Neural progenitor cell (in vitro differentiated cells): ENCODE measurements at regions not wholly inside any gene's neighbourhood (a gene's known extent, or its start where the extent isn't known, plus 50 kb on each side); places are given as distances from the start of the nearest gene placed in this dataset.

Source experiments
- DNase-seq: peaks from one replicate; pipeline ENCODE4 v3.0.0-alpha.2; 2016; ENCODE audit warnings: low spot score
- H2AFZ ChIP-seq: fragments of 200-600 bp; sonication (generic); replicated peaks from 2 replicates; pipeline ENCODE4 v1.6.1; 2016; ENCODE audit warnings: antibody characterized with exemption
- H3F3A ChIP-seq: fragments of 200-600 bp; sonication (generic); 2 replicates; pipeline ENCODE4 v1.6.1; 2016; ENCODE audit warnings: antibody characterized with exemption, low read depth
- H3K27ac ChIP-seq: fragments of 200-600 bp; sonication (generic); 2 replicates; pipeline ENCODE4 v1.5.1; 2016; ENCODE audit warnings: mild to moderate bottlenecking
- H3K27me3 ChIP-seq: fragments of 200-600 bp; sonication (generic); 2 replicates; pipeline ENCODE4 v1.6.1; 2016; ENCODE audit warnings: mild to moderate bottlenecking, moderate library complexity
- H3K36me3 ChIP-seq: fragments of 200-600 bp; sonication (generic); 2 replicates; pipeline ENCODE4 v1.5.1; 2016
- H3K4me1 ChIP-seq: fragments of 200-600 bp; sonication (generic); 2 replicates; pipeline ENCODE4 v1.6.1; 2016; ENCODE audit warnings: mixed run types
- H3K4me2 ChIP-seq: fragments of 200-600 bp; sonication (generic); 2 replicates; pipeline ENCODE4 v1.6.1; 2016
- H3K4me3 ChIP-seq: fragments of 200-600 bp; sonication (generic); 2 replicates; pipeline ENCODE4 v1.5.1; 2016
- H3K79me2 ChIP-seq: fragments of 200-600 bp; sonication (generic); 2 replicates; pipeline ENCODE4 v1.6.1; 2016; ENCODE audit warnings: low read depth
- H3K9ac ChIP-seq: fragments of 200-600 bp; sonication (generic); 2 replicates; pipeline ENCODE4 v1.6.1; 2016
- H3K9me3 ChIP-seq: fragments of 200-600 bp; sonication (generic); 2 replicates; pipeline ENCODE4 v1.5.1; 2016; ENCODE audit warnings: low read depth
- H4K20me1 ChIP-seq: fragments of 200-600 bp; sonication (generic); 2 replicates; pipeline ENCODE4 v1.6.1; 2016; ENCODE audit warnings: low read depth
- H3K27ac Mint-ChIP-seq: 3 replicates; pipeline ENCODE4 v1.8.0; 2021; ENCODE audit warnings: mixed read lengths
- H3K27me3 Mint-ChIP-seq: 2 replicates; pipeline ENCODE4 v1.8.0; 2022; ENCODE audit warnings: low read depth, mild to moderate bottlenecking, inconsistent platforms, moderate library complexity, mixed read lengths; ENCODE audit not compliant: insufficient read depth
- H3K36me3 Mint-ChIP-seq: 3 replicates; pipeline ENCODE4 v1.8.0; 2021; ENCODE audit warnings: mixed read lengths
- H3K4me1 Mint-ChIP-seq: 3 replicates; pipeline ENCODE4 v1.8.0; 2021; ENCODE audit warnings: mixed read lengths
- H3K4me3 Mint-ChIP-seq: 3 replicates; pipeline ENCODE4 v1.8.0; 2021; ENCODE audit warnings: mild to moderate bottlenecking, moderate library complexity, mixed read lengths
- H3K9me3 Mint-ChIP-seq: 3 replicates; pipeline ENCODE4 v1.8.0; 2020; ENCODE audit warnings: mixed read lengths
- CTCF ChIP-seq: fragments of 200-600 bp; sonication (generic); IDR thresholded peaks from 2 replicates; pipeline ENCODE4 v1.5.1; 2017; ENCODE audit warnings: antibody characterized with exemption, mild to moderate bottlenecking
- EZH2 ChIP-seq: fragments of 200-600 bp; sonication (generic); IDR thresholded peaks from 2 replicates; pipeline ENCODE4 v1.6.1; 2017; ENCODE audit warnings: antibody characterized with exemption, mild to moderate bottlenecking, moderate library complexity
- EZH2phosphoT487 ChIP-seq: fragments of 200-600 bp; sonication (generic); IDR thresholded peaks from 2 replicates; pipeline ENCODE4 v1.6.1; 2017; ENCODE audit warnings: antibody characterized with exemption

GRCh38 chr5:50929174-50929573 lies 262.7 kb downstream of the PARP8 start:
- Histone ChIP-seq H3K4me1 (peaks cover 15% of the 10 kb centered on the region), H2AFZ (no peak overlapping the region), H3K36me3 (no peaks in the 10 kb centered on the region), H3K4me3 (no peak overlapping the region), H3K27ac (no peak overlapping the region), H3K27me3 (no peaks in the 10 kb centered on the region), H3K9ac (no peak overlapping the region), H3K4me2 (no peak overlapping the region), H3F3A (no peaks in the 10 kb centered on the region), H3K9me3 (no peaks in the 10 kb centered on the region), H3K79me2 (no peaks in the 10 kb centered on the region), H4K20me1 (no peaks in the 10 kb centered on the region)
- no peak overlapping the region for H3K27ac Mint-ChIP-seq
- TF ChIP-seq EZH2, result no peak
- TF ChIP-seq EZH2phosphoT487, result no peak
- no peak for TF ChIP-seq CTCF
- peaks cover 2% of the 10 kb centered on the region for H3K27me3 Mint-ChIP-seq
- no peaks in the 10 kb centered on the region for H3K9me3 Mint-ChIP-seq
- peaks cover 7% of the 10 kb centered on the region for H3K4me1 Mint-ChIP-seq
- no peak overlapping the region for H3K4me3 Mint-ChIP-seq
- H3K36me3 Mint-ChIP-seq, result no peaks in the 10 kb centered on the region
- no peak for DNase-seq

GRCh38 chr5:50934343-50934742 lies 267.9 kb downstream of the PARP8 start:
- Histone ChIP-seq H3K27ac (no peak overlapping the region), H3K36me3 (no peaks in the 10 kb centered on the region), H3K9me3 (no peaks in the 10 kb centered on the region), H3K4me3 (no peak overlapping the region), H3F3A (no peaks in the 10 kb centered on the region), H3K9ac (no peak overlapping the region), H2AFZ (no peak overlapping the region), H3K4me1 (peaks cover 12% of the 10 kb centered on the region), H4K20me1 (no peaks in the 10 kb centered on the region), H3K79me2 (no peaks in the 10 kb centered on the region), H3K4me2 (no peak overlapping the region), H3K27me3 (no peaks in the 10 kb centered on the region)
- H3K4me3 Mint-ChIP-seq, result no peak overlapping the region
- H3K9me3 Mint-ChIP-seq, result no peaks in the 10 kb centered on the region
- DNase-seq, result no peak
- no peak overlapping the region for H3K27ac Mint-ChIP-seq
- H3K4me1 Mint-ChIP-seq, result peaks cover 1% of the 10 kb centered on the region
- no peak for TF ChIP-seq EZH2phosphoT487
- no peak for TF ChIP-seq CTCF
- TF ChIP-seq EZH2, result no peak
- peaks cover 2% of the 10 kb centered on the region for H3K27me3 Mint-ChIP-seq
- no peaks in the 10 kb centered on the region for H3K36me3 Mint-ChIP-seq

GRCh38 chr5:50945139-50945538 lies 278.7 kb downstream of the PARP8 start:
- no peak overlapping the region for H3K27ac ChIP-seq
- no peak overlapping the region for H3K4me2 ChIP-seq
- Mint-ChIP-seq H3K9me3 (peaks cover 22% of the 10 kb centered on the region), H3K27me3 (no peaks in the 10 kb centered on the region), H3K4me1 (no peaks in the 10 kb centered on the region), H3K4me3 (no peak overlapping the region), H3K27ac (no peak overlapping the region), H3K36me3 (no peaks in the 10 kb centered on the region)
- H3K4me3 ChIP-seq, result no peak overlapping the region
- H3K4me1 ChIP-seq, result no peaks in the 10 kb centered on the region
- H3K36me3 ChIP-seq, result no peaks in the 10 kb centered on the region
- TF ChIP-seq EZH2 (no peak), EZH2phosphoT487 (no peak), CTCF (no peak)
- no peaks in the 10 kb centered on the region for H3K79me2 ChIP-seq
- no peak overlapping the region for H3K9ac ChIP-seq
- H3F3A ChIP-seq, result no peaks in the 10 kb centered on the region
- H3K9me3 ChIP-seq, result no peaks in the 10 kb centered on the region
- no peaks in the 10 kb centered on the region for H3K27me3 ChIP-seq
- H2AFZ ChIP-seq, result no peak overlapping the region
- no peak for DNase-seq
- no peaks in the 10 kb centered on the region for H4K20me1 ChIP-seq
